CD4-positive, alpha-beta T cell (primary cell): ENCODE measurements at regions not wholly inside any gene's neighbourhood (a gene's known extent, or its start where the extent isn't known, plus 50 kb on each side); places are given as distances from the start of the nearest gene placed in this dataset.

Experiments
- ATAC-seq: fragments of 200-7000 bp; cut with Tn5 transposase; one replicate; pipeline ENCODE4 v1.10.0; 2022; ENCODE audit warnings: mild to moderate bottlenecking; ENCODE audit not compliant: poor library complexity
- CTCF ChIA-PET: fragments of 350-600 bp; sonication (Branson Sonifier 250); formaldehyde crosslinking; loops from one replicate; lab custom pipeline; 2021; ENCODE audit warnings: antibody characterized with exemption, inconsistent platforms; lab: Charles Lee
- POLR2A ChIA-PET: fragments of 350-600 bp; sonication (Branson Sonifier 250); formaldehyde crosslinking; loops from one replicate; lab custom pipeline; 2021; ENCODE audit warnings: antibody characterized with exemption, inconsistent platforms; lab: Charles Lee
- DNase-seq, 14 experiments: peaks; one replicate each; pipeline ENCODE4 v3.0.0-alpha.2; 2013 to 2020; ENCODE audit warnings: mixed read lengths in 2 of 14
- H3K27ac ChIP-seq, 2 donors: one replicate each; pipeline versions ENCODE4 v1.5.1 to v1.7.0; 2013; ENCODE audit warnings: low read length in 2 of 2, low read depth in 1 of 2, mild to moderate bottlenecking in 1 of 2
- H3K27me3 ChIP-seq, 2 experiments: 1 replicate in 1 of 2; 2 replicates in 1 of 2; pipeline versions ENCODE4 v1.6.1 to v1.7.0; 2013; ENCODE audit warnings: low read length in 2 of 2, control low read depth in 1 of 2, mild to moderate bottlenecking in 1 of 2, moderate library complexity in 1 of 2; ENCODE audit not compliant: insufficient read depth in 2 of 2, control insufficient read depth in 1 of 2
- H3K36me3 ChIP-seq: one replicate; pipeline ENCODE4 v1.6.1; 2013; ENCODE audit warnings: low read length, control low read depth; ENCODE audit not compliant: insufficient read depth
- H3K4me1 ChIP-seq: one replicate; pipeline ENCODE4 v1.6.1; 2013; ENCODE audit warnings: low read length, control low read depth; ENCODE audit not compliant: insufficient read depth
- H3K4me3 ChIP-seq: one replicate; pipeline ENCODE4 v1.5.1; 2013; ENCODE audit warnings: mild to moderate bottlenecking, low read length, moderate library complexity
- H3K9me3 ChIP-seq, 2 experiments: 1 replicate in 1 of 2; 2 replicates in 1 of 2; pipeline versions ENCODE4 v1.6.1 to v1.7.0; 2013; ENCODE audit warnings: low read length in 2 of 2, mild to moderate bottlenecking in 2 of 2, control low read depth in 1 of 2, moderate library complexity in 1 of 2; ENCODE audit not compliant: control insufficient read depth in 1 of 2, insufficient read depth in 1 of 2
- H3K27ac Mint-ChIP-seq: one replicate; pipeline ENCODE4 v1.8.0; 2020; ENCODE audit warnings: mixed read lengths
- H3K27me3 Mint-ChIP-seq: one replicate; pipeline ENCODE4 v1.8.0; 2021; ENCODE audit warnings: mixed read lengths
- H3K36me3 Mint-ChIP-seq: one replicate; pipeline ENCODE4 v1.8.0; 2021; ENCODE audit warnings: low read depth, mixed read lengths
- H3K4me1 Mint-ChIP-seq: one replicate; pipeline ENCODE4 v1.8.0; 2021; ENCODE audit warnings: low read depth, mixed read lengths
- H3K4me3 Mint-ChIP-seq: one replicate; pipeline ENCODE4 v1.8.0; 2020; ENCODE audit warnings: mild to moderate bottlenecking, mixed read lengths
- H3K9me3 Mint-ChIP-seq: one replicate; pipeline ENCODE4 v1.8.0; 2020; ENCODE audit warnings: mixed read lengths
- CTCF ChIP-seq: fragments of 200-600 bp; IDR thresholded peaks from one replicate; pipeline ENCODE4 v1.8.0; 2022; ENCODE audit warnings: antibody characterized with exemption, mild to moderate bottlenecking
- intact Hi-C, 2 experiments: fragments of 100-400 bp; cut with DNase I in 1 of 2; cut with micrococcal nuclease in 1 of 2; formaldehyde crosslinking; loops; one replicate each; pipeline versions ENCODE4 v1.15.1 to v1.9.0; 2023 to 2025; cut with DNase I, micrococcal nuclease

GRCh38 chr6:168162366-168162765 is 83.4 kb upstream of the FRMD1 start:
- no peaks in the 10 kb centered on the region for H3K36me3 Mint-ChIP-seq
- peaks cover 33% of the 10 kb centered on the region for H3K27me3 Mint-ChIP-seq
- no peak overlapping the region for H3K27ac Mint-ChIP-seq

GRCh38 chr6:168161371-168161750 is 82.3 kb upstream of the FRMD1 start:
- no peaks in the 10 kb centered on the region for H3K36me3 ChIP-seq
- H3K27me3 Mint-ChIP-seq = peaks cover 39% of the 10 kb centered on the region
- no peaks in the 10 kb centered on the region for H3K4me1 Mint-ChIP-seq
- no peak for TF ChIP-seq CTCF
- H3K4me3 ChIP-seq = no peak overlapping the region
- intact Hi-C loops = no loop called here
- ChIA-PET CTCF (no interaction called here), POLR2A (no interaction called here)
- peaks cover 0 to 8% of the 10 kb centered on the region in 2 experiments for H3K9me3 ChIP-seq
- no peaks in the 10 kb centered on the region for H3K27me3 ChIP-seq
- no peak overlapping the region for H3K4me3 Mint-ChIP-seq
- no peaks in the 10 kb centered on the region for H3K4me1 ChIP-seq
- no peak for ATAC-seq
- H3K36me3 Mint-ChIP-seq = no peaks in the 10 kb centered on the region
- no peak overlapping the region for H3K27ac ChIP-seq
- H3K9me3 Mint-ChIP-seq = no peaks in the 10 kb centered on the region
- no peak overlapping the region for H3K27ac Mint-ChIP-seq
- no peak for DNase-seq

More at GRCh38 chr6:168162366-168162765, 83.4 kb upstream of the FRMD1 start:
- CTCF ChIA-PET = no interaction called here
- Histone ChIP-seq H3K27ac (no peak overlapping the region), H3K9me3 (peaks cover 0 to 9% of the 10 kb centered on the region in 2 experiments), H3K4me3 (no peak overlapping the region), H3K27me3 (no peaks in the 10 kb centered on the region), H3K4me1 (no peaks in the 10 kb centered on the region), H3K36me3 (no peaks in the 10 kb centered on the region)
- ATAC-seq = no peak
- POLR2A ChIA-PET = no interaction called here
- TF ChIP-seq CTCF = no peak
- no peak for DNase-seq
- no peaks in the 10 kb centered on the region for H3K9me3 Mint-ChIP-seq
- intact Hi-C loops = no loop called here
- no peaks in the 10 kb centered on the region for H3K4me1 Mint-ChIP-seq
- H3K4me3 Mint-ChIP-seq = no peak overlapping the region

GRCh38 chr6:168160506-168161370 is 81.7 kb upstream of the FRMD1 start:
- H3K36me3 Mint-ChIP-seq = no peaks in the 10 kb centered on the region
- no peak overlapping the region for H3K27ac Mint-ChIP-seq
- H3K27me3 Mint-ChIP-seq = peaks cover 39% of the 10 kb centered on the region
- H3K4me1 ChIP-seq = no peaks in the 10 kb centered on the region
- H3K4me3 ChIP-seq = no peak overlapping the region
- no peak for DNase-seq
- ChIA-PET POLR2A (no interaction called here), CTCF (no interaction called here)
- no peak for ATAC-seq
- no peak for TF ChIP-seq CTCF
- H3K9me3 ChIP-seq = peaks cover 0 to 13% of the 10 kb centered on the region in 2 experiments
- no peaks in the 10 kb centered on the region for H3K4me1 Mint-ChIP-seq
- H3K4me3 Mint-ChIP-seq = no peak overlapping the region
- H3K27me3 ChIP-seq = no peaks in the 10 kb centered on the region
- H3K27ac ChIP-seq = no peak overlapping the region
- intact Hi-C loops = no loop called here
- no peaks in the 10 kb centered on the region for H3K36me3 ChIP-seq
- no peaks in the 10 kb centered on the region for H3K9me3 Mint-ChIP-seq
